ENCODE measurements at regions not wholly inside any gene's neighbourhood (a gene's known extent, or its start where the extent isn't known, plus 50 kb on each side); places are given as distances from the start of the nearest gene placed in this dataset.

GRCh38 chr10:133030126-133030525, 57.6 kb upstream of the ADGRA1 start:
- peaks cover 9% of the 10 kb centered on the region for H3K4me1 Mint-ChIP-seq
- H3K27ac ChIP-seq (ENCODE audit: low read depth in 1 of 2, low read length in 2 of 2) = no peak overlapping the region
- no peak overlapping the region for H3K27ac Mint-ChIP-seq
- no peaks in the 10 kb centered on the region for H3K36me3 Mint-ChIP-seq
- no peaks in the 10 kb centered on the region for H3K9me3 ChIP-seq (replicated peaks in 1 of 2; ENCODE audit: control insufficient read depth in 1 of 2, insufficient read depth in 1 of 2, low read length in 2 of 2)
- peaks cover 0 to 7% (median 2%) of the 10 kb centered on the region in 7 donors for H3K9me3 Mint-ChIP-seq
- TF ChIP-seq CTCF (IDR thresholded peaks at IDR 0.05) = no peak
- no peak overlapping the region for H2AFZ ChIP-seq (ENCODE audit: insufficient read depth, low read depth, low read length, poor library complexity, severe bottlenecking)
- H3K4me1 ChIP-seq (ENCODE audit: control insufficient read depth in 1 of 2, insufficient read depth in 2 of 2, low read length in 2 of 2) = peaks cover 4 to 10% of the 10 kb centered on the region in 2 donors
- no peaks in the 10 kb centered on the region for H3K79me2 ChIP-seq (ENCODE audit: insufficient read depth, low read length)
- no peak overlapping the region for H3K9ac ChIP-seq (ENCODE audit: insufficient read depth, low read length, poor library complexity, severe bottlenecking)
- whole genome bisulfite sequencing (ENCODE audit: insufficient coverage) = 51% methylated on average over 18 of the region's 23 CpGs
- no peak for DNase-seq
- H3K4me3 Mint-ChIP-seq = peak overlapping the region in 1 of 2 donors; percentile 7
- H3K4me2 ChIP-seq (replicated peaks; ENCODE audit: extremely low read depth, low read length, poor library complexity, severe bottlenecking) = no peak overlapping the region
- H3K27me3 ChIP-seq (ENCODE audit: control insufficient read depth in 2 of 2, insufficient read depth in 2 of 2, low read length in 2 of 2) = peaks cover 0 to 18% of the 10 kb centered on the region in 2 donors
- H3K36me3 ChIP-seq (replicated peaks in 1 of 2; ENCODE audit: control insufficient read depth in 1 of 2, insufficient read depth in 2 of 2, low read length in 2 of 2) = no peaks in the 10 kb centered on the region
- peaks cover 22 to 48% (median 36%) of the 10 kb centered on the region in 3 donors for H3K27me3 Mint-ChIP-seq (ENCODE audit: low read depth in 3 of 3)
- H4K20me1 ChIP-seq (ENCODE audit: insufficient read depth, low read length) = no peaks in the 10 kb centered on the region
- intact Hi-C loops (cut with micrococcal nuclease) = no loop called here
- no peak overlapping the region for H3K4me3 ChIP-seq (replicated peaks in 1 of 3; ENCODE audit: low read depth in 2 of 3, low read length in 3 of 3)

- H3K36me3 Mint-ChIP-seq = no peaks in the 10 kb centered on the region
- Histone ChIP-seq H3K36me3 (replicated peaks in 1 of 2; ENCODE audit: control insufficient read depth in 1 of 2, insufficient read depth in 2 of 2, low read length in 2 of 2) (no peaks in the 10 kb centered on the region), H3K9me3 (replicated peaks in 1 of 2; ENCODE audit: control insufficient read depth in 1 of 2, insufficient read depth in 1 of 2, low read length in 2 of 2) (no peaks in the 10 kb centered on the region), H3K4me2 (replicated peaks; ENCODE audit: extremely low read depth, low read length, poor library complexity, severe bottlenecking) (no peak overlapping the region), H3K27me3 (ENCODE audit: control insufficient read depth in 2 of 2, insufficient read depth in 2 of 2, low read length in 2 of 2) (peaks cover 0 to 18% of the 10 kb centered on the region in 2 donors), H3K9ac (ENCODE audit: insufficient read depth, low read length, poor library complexity, severe bottlenecking) (no peak overlapping the region), H2AFZ (ENCODE audit: insufficient read depth, low read depth, low read length, poor library complexity, severe bottlenecking) (no peak overlapping the region), H3K4me3 (replicated peaks in 1 of 3; ENCODE audit: low read depth in 2 of 3, low read length in 3 of 3) (no peak overlapping the region), H3K79me2 (ENCODE audit: insufficient read depth, low read length) (no peaks in the 10 kb centered on the region), H4K20me1 (ENCODE audit: insufficient read depth, low read length) (no peaks in the 10 kb centered on the region), H3K27ac (ENCODE audit: low read depth in 1 of 2, low read length in 2 of 2) (no peak overlapping the region), H3K4me1 (ENCODE audit: control insufficient read depth in 1 of 2, insufficient read depth in 2 of 2, low read length in 2 of 2) (peaks cover 4 to 10% of the 10 kb centered on the region in 2 donors)
- H3K4me1 Mint-ChIP-seq = peaks cover 9% of the 10 kb centered on the region
- peaks cover 0 to 7% (median 2%) of the 10 kb centered on the region in 7 donors for H3K9me3 Mint-ChIP-seq
- H3K4me3 Mint-ChIP-seq = peak overlapping the region in 1 of 2 donors; percentile 65
- intact Hi-C loops (cut with micrococcal nuclease) = no loop called here
- H3K27ac Mint-ChIP-seq = no peak overlapping the region
- no peak for TF ChIP-seq CTCF (IDR thresholded peaks at IDR 0.05)
- peaks cover 20 to 51% (median 30%) of the 10 kb centered on the region in 3 donors for H3K27me3 Mint-ChIP-seq (ENCODE audit: low read depth in 3 of 3)
- WGBS (ENCODE audit: insufficient coverage) = 95% methylated on average over 11 of the region's 16 CpGs
- no peak for DNase-seq
These were observed 58.8 kb upstream of the ADGRA1 start for GRCh38 chr10:133028956-133029355.

Data from CD14-positive monocyte (primary cell).